Vagina (tissue), 2 donors: ENCODE measurements at regions not wholly inside any gene's neighbourhood (a gene's known extent, or its start where the extent isn't known, plus 50 kb on each side); places are given as distances from the start of the nearest gene placed in this dataset.

Experiments
- CTCF ChIP-seq, 3 experiments: fragments of 450-650 bp in 2 of 3; fragments of 200-600 bp in 1 of 3; sonication (generic) in 1 of 3; IDR thresholded peaks; one replicate each; pipeline ENCODE4 v1.5.1; 2017 to 2019; ENCODE audit warnings: antibody characterized with exemption in 3 of 3, mild to moderate bottlenecking in 2 of 3, moderate library complexity in 2 of 3
- POLR2AphosphoS5 ChIP-seq, 2 donors: sonication (generic); formaldehyde crosslinking; IDR thresholded peaks; one replicate each; pipeline ENCODE4 v1.9.0; 2017; ENCODE audit warnings: antibody characterized with exemption in 2 of 2, mild to moderate bottlenecking in 2 of 2, low read depth in 1 of 2; ENCODE audit not compliant: insufficient read depth in 1 of 2

- TF ChIP-seq CTCF (IDR thresholded peaks at IDR 0.05) (no peak), POLR2AphosphoS5 (IDR thresholded peaks at IDR 0.05; ENCODE audit: insufficient read depth in 1 of 2, low read depth in 1 of 2) (no peak)
Measured at GRCh38 chr12:87323369-87323768, 705.8 kb downstream of the C12orf50 start.
